HEK293 (cell line): ENCODE measurements at regions not wholly inside any gene's neighbourhood (a gene's known extent, or its start where the extent isn't known, plus 50 kb on each side); places are given as distances from the start of the nearest gene placed in this dataset.

Experiments used
- CTCF ChIA-PET: fragments of 350-600 bp; formaldehyde crosslinking; extraction: SDS; loops from one replicate; lab custom pipeline; 2021; ENCODE audit warnings: antibody characterized with exemption; lab: Yijun Ruan, JAX
- POLR2A ChIA-PET: fragments of 300-600 bp; formaldehyde crosslinking; extraction: SDS; loops from one replicate; lab custom pipeline; 2020; ENCODE audit warnings: antibody characterized with exemption, inconsistent platforms; lab: Yijun Ruan, JAX
- H3K27ac ChIP-seq: fragments of 200-500 bp; sonication (Bioruptor generic); 2 replicates; pipeline ENCODE4 v1.5.1; 2014; ENCODE audit warnings: low read depth, low read length, control low read depth, inconsistent platforms; ENCODE audit errors: extremely low read depth
- H3K36me3 ChIP-seq, 2 experiments: fragments of 200-500 bp in 1 of 2; sonication (Bioruptor generic) in 1 of 2; 1 replicate in 1 of 2; 2 replicates in 1 of 2; pipeline ENCODE4 v1.5.1; 2014 to 2017; ENCODE audit warnings: inconsistent platforms in 2 of 2, low read length in 2 of 2; ENCODE audit not compliant: control insufficient read depth in 2 of 2, insufficient read depth in 1 of 2
- H3K4me1 ChIP-seq: fragments of 200-500 bp; sonication (Bioruptor generic); 2 replicates; pipeline ENCODE4 v1.5.1; 2014; ENCODE audit warnings: mild to moderate bottlenecking, low read length, inconsistent platforms; ENCODE audit not compliant: control insufficient read depth, insufficient read depth
- H3K4me3 ChIP-seq: 2 replicates; pipeline ENCODE4 v1.5.1; 2011; ENCODE audit warnings: low read depth, mild to moderate bottlenecking, control low read depth, low read length, moderate library complexity
- H3K9me3 ChIP-seq: fragments of 200-500 bp; sonication (Bioruptor generic); 2 replicates; pipeline ENCODE4 v1.5.1; 2014; ENCODE audit warnings: low read depth, low read length, inconsistent platforms; ENCODE audit not compliant: control insufficient read depth, insufficient read depth
- ATF2 ChIP-seq: fragments of 450-650 bp; formaldehyde crosslinking; IDR thresholded peaks from 2 replicates; pipeline ENCODE4 v1.5.1; 2016; ENCODE audit warnings: missing biosample characterization, missing genetic modification characterization, low read depth
- EGR2 ChIP-seq: fragments of 450-650 bp; formaldehyde crosslinking; IDR thresholded peaks from 2 replicates; pipeline ENCODE4 v1.5.1; 2016; ENCODE audit warnings: low read depth, missing biosample characterization, missing genetic modification characterization
- GLI2 ChIP-seq: fragments of 450-650 bp; formaldehyde crosslinking; IDR thresholded peaks from 2 replicates; pipeline ENCODE4; 2017; ENCODE audit warnings: missing biosample characterization, missing genetic modification characterization, low read depth, borderline replicate concordance
- HIC1 ChIP-seq: fragments of 450-650 bp; formaldehyde crosslinking; IDR thresholded peaks from 2 replicates; pipeline ENCODE4 v1.5.1; 2016; ENCODE audit warnings: missing biosample characterization, missing genetic modification characterization
- KLF16 ChIP-seq: fragments of 450-650 bp; formaldehyde crosslinking; IDR thresholded peaks from 2 replicates; pipeline ENCODE4 v1.5.1; 2017; ENCODE audit warnings: missing biosample characterization, missing genetic modification characterization
- PRDM4 ChIP-seq: fragments of 450-650 bp; formaldehyde crosslinking; IDR thresholded peaks from 2 replicates; pipeline ENCODE4 v1.5.1; 2017; ENCODE audit warnings: missing biosample characterization, missing genetic modification characterization
- RBAK ChIP-seq: fragments of 450-650 bp; formaldehyde crosslinking; IDR thresholded peaks from 2 replicates; pipeline ENCODE4 v1.5.1; 2016; ENCODE audit warnings: missing biosample characterization, missing genetic modification characterization
- SP3 ChIP-seq: fragments of 450-650 bp; formaldehyde crosslinking; IDR thresholded peaks from 2 replicates; pipeline ENCODE4 v1.5.1; 2016; ENCODE audit warnings: missing biosample characterization, missing genetic modification characterization
- SP7 ChIP-seq: fragments of 450-650 bp; formaldehyde crosslinking; IDR thresholded peaks from 2 replicates; pipeline ENCODE4 v1.5.1; 2016; ENCODE audit warnings: missing biosample characterization, missing genetic modification characterization
- ZBTB17 ChIP-seq: fragments of 450-650 bp; formaldehyde crosslinking; IDR thresholded peaks from 2 replicates; pipeline ENCODE4 v1.5.1; 2016; ENCODE audit warnings: missing biosample characterization, missing genetic modification characterization
- ZBTB48 ChIP-seq: fragments of 450-650 bp; formaldehyde crosslinking; IDR thresholded peaks from 2 replicates; pipeline ENCODE4 v1.5.1; 2016; ENCODE audit warnings: missing biosample characterization, missing genetic modification characterization
- ZFP69B ChIP-seq: fragments of 450-650 bp; formaldehyde crosslinking; IDR thresholded peaks from 2 replicates; pipeline ENCODE4 v1.5.1; 2016; ENCODE audit warnings: missing biosample characterization, missing genetic modification characterization
- ZNF10 ChIP-seq: fragments of 450-650 bp; formaldehyde crosslinking; IDR thresholded peaks from 2 replicates; pipeline ENCODE4 v1.5.1; 2017; ENCODE audit warnings: missing biosample characterization, missing genetic modification characterization
- ZNF214 ChIP-seq: fragments of 450-650 bp; formaldehyde crosslinking; IDR thresholded peaks from 2 replicates; pipeline ENCODE4 v1.5.1; 2017; ENCODE audit warnings: missing biosample characterization, mild to moderate bottlenecking, missing genetic modification characterization, borderline replicate concordance
- ZNF335 ChIP-seq: fragments of 450-650 bp; formaldehyde crosslinking; conservative IDR thresholded peaks from 2 replicates; pipeline ENCODE4 v1.5.1; 2016; ENCODE audit warnings: missing biosample characterization, missing genetic modification characterization
- ZNF350 ChIP-seq: fragments of 450-650 bp; formaldehyde crosslinking; IDR thresholded peaks from 2 replicates; pipeline ENCODE4 v1.5.0; 2017; ENCODE audit warnings: missing biosample characterization, mild to moderate bottlenecking, missing genetic modification characterization
- ZNF37A ChIP-seq: fragments of 450-650 bp; IDR thresholded peaks from 2 replicates; pipeline ENCODE4 v1.5.1; 2018; ENCODE audit warnings: missing biosample characterization, missing genetic modification characterization
- ZNF394 ChIP-seq: fragments of 450-650 bp; formaldehyde crosslinking; IDR thresholded peaks from 2 replicates; pipeline ENCODE4 v1.5.1; 2016; ENCODE audit warnings: missing biosample characterization, missing genetic modification characterization, mild to moderate bottlenecking, moderate library complexity, borderline replicate concordance
- ZNF48 ChIP-seq: fragments of 450-650 bp; formaldehyde crosslinking; IDR thresholded peaks from 2 replicates; pipeline ENCODE4 v1.5.1; 2016; ENCODE audit warnings: missing biosample characterization, missing genetic modification characterization
- ZNF501 ChIP-seq: fragments of 450-650 bp; formaldehyde crosslinking; IDR thresholded peaks from 2 replicates; pipeline ENCODE4 v1.5.1; 2016; ENCODE audit warnings: missing biosample characterization, missing genetic modification characterization
- ZNF513 ChIP-seq: fragments of 450-650 bp; IDR thresholded peaks from 2 replicates; pipeline ENCODE4 v1.5.1; 2018; ENCODE audit warnings: missing biosample characterization, missing genetic modification characterization
- ZNF530 ChIP-seq: fragments of 450-650 bp; formaldehyde crosslinking; IDR thresholded peaks from 2 replicates; pipeline ENCODE4 v1.5.1; 2016; ENCODE audit warnings: low read depth, missing biosample characterization, missing genetic modification characterization
- ZNF596 ChIP-seq: fragments of 450-650 bp; IDR thresholded peaks from 2 replicates; pipeline ENCODE4 v1.5.0; 2018; ENCODE audit warnings: missing biosample characterization, mild to moderate bottlenecking, missing genetic modification characterization, moderate library complexity
- ZNF670 ChIP-seq: fragments of 450-650 bp; formaldehyde crosslinking; IDR thresholded peaks from 2 replicates; pipeline ENCODE4 v1.5.1; 2016; ENCODE audit warnings: missing biosample characterization, missing genetic modification characterization, low read depth
- ZNF707 ChIP-seq: fragments of 450-650 bp; formaldehyde crosslinking; IDR thresholded peaks from 2 replicates; pipeline ENCODE4 v1.5.1; 2016; ENCODE audit warnings: missing biosample characterization, missing genetic modification characterization
- ZNF768 ChIP-seq: fragments of 450-650 bp; formaldehyde crosslinking; IDR thresholded peaks from 2 replicates; pipeline ENCODE4 v1.5.1; 2018; ENCODE audit warnings: missing biosample characterization, mild to moderate bottlenecking, missing genetic modification characterization
- TF ChIP-seq, protein P1 (sequence below): fragments of 450-650 bp; formaldehyde crosslinking; IDR thresholded peaks from 2 replicates; pipeline ENCODE4 v1.5.1; 2016; ENCODE audit warnings: missing biosample characterization, missing genetic modification characterization

DNA sequence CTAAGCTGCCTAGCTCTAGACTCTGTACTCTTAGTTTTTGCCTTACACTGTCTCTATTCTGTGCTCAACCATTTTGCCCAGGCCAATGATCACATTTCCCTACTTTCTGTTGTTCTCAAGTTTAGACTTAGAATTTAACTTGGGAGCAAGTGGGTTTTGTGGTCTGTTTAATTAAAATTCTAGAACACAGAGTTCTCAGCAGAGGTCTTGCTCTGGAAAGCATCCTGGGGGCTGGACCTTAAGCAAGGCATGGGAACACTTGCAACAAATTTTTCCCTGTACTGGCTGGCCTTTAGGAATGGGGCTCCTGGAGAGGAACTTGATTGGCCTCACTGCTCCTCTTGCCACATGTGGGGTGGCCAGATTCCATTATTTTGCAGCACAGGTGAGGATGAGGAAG lies 236.3 kb upstream of the LRTM1 start:
- no peaks in the 10 kb centered on the region for H3K36me3 ChIP-seq
- H3K9me3 ChIP-seq: no peaks in the 10 kb centered on the region
- ChIA-PET CTCF (no interaction called here), POLR2A (no interaction called here)
- no peak overlapping the region for H3K27ac ChIP-seq
- H3K4me1 ChIP-seq: no peaks in the 10 kb centered on the region; the same call in 1 of the 2 replicates
- TF ChIP-seq ZNF707 (tag by site-specific recombination) (no peak), ZBTB17 (tag by site-specific recombination) (no peak), ZNF501 (tag by site-specific recombination) (no peak), ZNF513 (no peak), ZNF350 (tag by site-specific recombination) (no peak), GLI2 (tag by site-specific recombination) (no peak), ZNF394 (tag by site-specific recombination) (no peak), ATF2 (tag by site-specific recombination) (no peak), ZNF37A (no peak), ZNF48 (no peak), ZNF10 (tag by site-specific recombination) (no peak), ZNF530 (no peak), KLF16 (tag by site-specific recombination) (no peak), ZNF670 (no peak), EGR2 (tag by site-specific recombination) (no peak), ZNF214 (tag by site-specific recombination) (no peak), HIC1 (tag by site-specific recombination) (no peak), ZNF596 (no peak), RBAK (tag by site-specific recombination) (no peak)
- H3K4me3 ChIP-seq: no peak overlapping the region

DNA sequence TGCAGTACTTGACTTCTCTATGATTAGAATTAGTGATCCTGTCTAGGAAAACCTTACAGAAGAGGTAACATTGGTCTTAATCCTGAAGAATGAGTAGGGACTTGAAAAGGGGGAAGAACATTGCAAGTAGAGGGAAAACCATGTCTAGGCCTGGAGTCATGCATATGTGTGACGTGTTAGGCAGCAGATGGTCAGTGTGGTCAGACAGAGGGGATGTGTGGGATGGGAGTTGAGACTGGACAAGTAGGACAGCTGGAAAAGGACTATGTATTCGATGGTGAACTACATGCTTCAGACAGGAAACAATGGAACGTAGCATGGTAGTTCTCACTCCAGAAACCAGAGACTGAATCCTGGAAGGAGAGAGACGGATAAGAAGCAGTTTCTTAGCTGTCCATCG lies 235.6 kb upstream of the LRTM1 start:
- no peaks in the 10 kb centered on the region for H3K36me3 ChIP-seq
- ChIA-PET POLR2A (no interaction called here), CTCF (no interaction called here)
- no peaks in the 10 kb centered on the region; the same call in 1 of the 2 replicates for H3K4me1 ChIP-seq
- H3K27ac ChIP-seq: no peak overlapping the region
- H3K9me3 ChIP-seq: no peaks in the 10 kb centered on the region
- H3K4me3 ChIP-seq: no peak overlapping the region
- TF ChIP-seq ZNF768 (tag by site-specific recombination) (no peak), ZBTB48 (no peak), ZBTB17 (tag by site-specific recombination) (no peak), ZFP69B (tag by site-specific recombination) (no peak), ZNF335 (no peak), SP7 (no peak), PRDM4 (no peak), SP3 (tag by site-specific recombination) (no peak)
- TF ChIP-seq, protein P1, sequence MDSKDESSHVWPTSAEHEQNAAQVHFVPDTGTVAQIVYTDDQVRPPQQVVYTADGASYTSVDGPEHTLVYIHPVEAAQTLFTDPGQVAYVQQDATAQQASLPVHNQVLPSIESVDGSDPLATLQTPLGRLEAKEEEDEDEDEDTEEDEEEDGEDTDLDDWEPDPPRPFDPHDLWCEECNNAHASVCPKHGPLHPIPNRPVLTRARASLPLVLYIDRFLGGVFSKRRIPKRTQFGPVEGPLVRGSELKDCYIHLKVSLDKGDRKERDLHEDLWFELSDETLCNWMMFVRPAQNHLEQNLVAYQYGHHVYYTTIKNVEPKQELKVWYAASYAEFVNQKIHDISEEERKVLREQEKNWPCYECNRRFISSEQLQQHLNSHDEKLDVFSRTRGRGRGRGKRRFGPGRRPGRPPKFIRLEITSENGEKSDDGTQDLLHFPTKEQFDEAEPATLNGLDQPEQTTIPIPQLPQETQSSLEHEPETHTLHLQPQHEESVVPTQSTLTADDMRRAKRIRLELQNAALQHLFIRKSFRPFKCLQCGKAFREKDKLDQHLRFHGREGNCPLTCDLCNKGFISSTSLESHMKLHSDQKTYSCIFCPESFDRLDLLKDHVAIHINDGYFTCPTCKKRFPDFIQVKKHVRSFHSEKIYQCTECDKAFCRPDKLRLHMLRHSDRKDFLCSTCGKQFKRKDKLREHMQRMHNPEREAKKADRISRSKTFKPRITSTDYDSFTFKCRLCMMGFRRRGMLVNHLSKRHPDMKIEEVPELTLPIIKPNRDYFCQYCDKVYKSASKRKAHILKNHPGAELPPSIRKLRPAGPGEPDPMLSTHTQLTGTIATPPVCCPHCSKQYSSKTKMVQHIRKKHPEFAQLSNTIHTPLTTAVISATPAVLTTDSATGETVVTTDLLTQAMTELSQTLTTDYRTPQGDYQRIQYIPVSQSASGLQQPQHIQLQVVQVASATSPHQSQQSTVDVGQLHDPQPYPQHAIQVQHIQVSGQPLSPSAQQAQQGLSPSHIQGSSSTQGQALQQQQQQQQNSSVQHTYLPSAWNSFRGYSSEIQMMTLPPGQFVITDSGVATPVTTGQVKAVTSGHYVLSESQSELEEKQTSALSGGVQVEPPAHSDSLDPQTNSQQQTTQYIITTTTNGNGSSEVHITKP (tag by site-specific recombination): no peak
